EH (cell line): ENCODE measurements at regions not wholly inside any gene's neighbourhood (a gene's known extent, or its start where the extent isn't known, plus 50 kb on each side); places are given as distances from the start of the nearest gene placed in this dataset.

ENCODE experiments used
- DNase-seq: peaks from one replicate; pipeline ENCODE4 v3.0.0-alpha.2; 2015; ENCODE audit warnings: low read depth

- no peak for DNase-seq
Measured at GRCh38 chr5:137567226-137567625, 68.1 kb upstream of the SPOCK1 start.

- peak; percentile 6 for DNase-seq
Measured at GRCh38 chr5:137566780-137567179, 67.7 kb upstream of the SPOCK1 start.

GRCh38 chr5:137566118-137566541 lies 67.0 kb upstream of the SPOCK1 start:
- peak; percentile 57 for DNase-seq

- peak; percentile 95 for DNase-seq
Measured at GRCh38 chr5:137565450-137565849, 66.3 kb upstream of the SPOCK1 start.

GRCh38 chr5:137564398-137564961 lies 65.4 kb upstream of the SPOCK1 start:
- DNase-seq: no peak

- peak; percentile 99 for DNase-seq
Measured at GRCh38 chr5:137563646-137564397, 64.7 kb upstream of the SPOCK1 start.

- DNase-seq: no peak
Measured at GRCh38 chr5:137563301-137563645, 64.1 kb upstream of the SPOCK1 start.

GRCh38 chr5:137561608-137562007 lies 62.5 kb upstream of the SPOCK1 start:
- DNase-seq: peak; percentile 60

- DNase-seq: peak; percentile 16
Measured at GRCh38 chr5:137560420-137560819, 61.3 kb upstream of the SPOCK1 start.
